ENCODE measurements at regions not wholly inside any gene's neighbourhood (a gene's known extent, or its start where the extent isn't known, plus 50 kb on each side); places are given as distances from the start of the nearest gene placed in this dataset.
A peak's percentile ranks its signal among the peaks of the same experiment; 100 is the strongest.

- no peak overlapping the region for H3K4me3 Mint-ChIP-seq (ENCODE audit: unreplicated experiment)
- H3K79me2 ChIP-seq (ENCODE audit: insufficient read depth, low read length), result no peaks in the 10 kb centered on the region
- no peak overlapping the region for H3K4me2 ChIP-seq (ENCODE audit: low read length)
- no peaks in the 10 kb centered on the region for H3K36me3 Mint-ChIP-seq (ENCODE audit: low read depth, unreplicated experiment)
- no peaks in the 10 kb centered on the region for H3K9me3 ChIP-seq (ENCODE audit: insufficient read depth, low read depth, low read length)
- no peaks in the 10 kb centered on the region for H4K20me1 ChIP-seq (ENCODE audit: insufficient read depth, low read length)
- H3K4me1 Mint-ChIP-seq (ENCODE audit: low read depth, unreplicated experiment), result peaks cover 31% of the 10 kb centered on the region
- no peak overlapping the region for H3K4me3 ChIP-seq (ENCODE audit: insufficient read depth, low read depth, low read length)
- H3K9ac ChIP-seq (ENCODE audit: low read length), result no peak overlapping the region
- no peak for TF ChIP-seq EZH2 (IDR thresholded peaks at IDR 0.05; ENCODE audit: insufficient read depth, low read length)
- no peak for TF ChIP-seq CTCF (IDR thresholded peaks at IDR 0.05; ENCODE audit: insufficient read depth, low read depth, low read length)
- no peak overlapping the region for H2AFZ ChIP-seq (ENCODE audit: low read depth, low read length)
- no peak overlapping the region for H3K27ac ChIP-seq (ENCODE audit: low read depth, low read length)
- H3K27ac Mint-ChIP-seq (ENCODE audit: unreplicated experiment), result no peak overlapping the region
- H3K27me3 Mint-ChIP-seq (ENCODE audit: low read depth, unreplicated experiment), result peaks cover 3% of the 10 kb centered on the region
- DNase-seq (ENCODE audit: low read depth) (peak; percentile 27), FAIRE-seq (no peak)
- peaks cover 17% of the 10 kb centered on the region for H3K4me1 ChIP-seq (ENCODE audit: insufficient read depth, low read length)
- no peaks in the 10 kb centered on the region for H3K36me3 ChIP-seq (ENCODE audit: insufficient read depth, low read length)
- H3K9me3 Mint-ChIP-seq (ENCODE audit: unreplicated experiment), result no peaks in the 10 kb centered on the region
- H3K27me3 ChIP-seq (ENCODE audit: insufficient read depth, low read length), result peaks cover 6% of the 10 kb centered on the region
Measured at GRCh38 chr13:31072041-31072440, 89.7 kb downstream of the HSPH1 start.

GRCh38 chr13:31069808-31070534, 91.7 kb downstream of the HSPH1 start:
- Mint-ChIP-seq H3K27ac (ENCODE audit: unreplicated experiment) (no peak overlapping the region), H3K4me3 (ENCODE audit: unreplicated experiment) (no peak overlapping the region), H3K9me3 (ENCODE audit: unreplicated experiment) (no peaks in the 10 kb centered on the region), H3K27me3 (ENCODE audit: low read depth, unreplicated experiment) (peaks cover 2% of the 10 kb centered on the region), H3K36me3 (ENCODE audit: low read depth, unreplicated experiment) (no peaks in the 10 kb centered on the region), H3K4me1 (ENCODE audit: low read depth, unreplicated experiment) (peaks cover 33% of the 10 kb centered on the region)
- Histone ChIP-seq H3K27me3 (ENCODE audit: insufficient read depth, low read length) (no peaks in the 10 kb centered on the region), H3K4me2 (ENCODE audit: low read length) (no peak overlapping the region), H3K4me3 (ENCODE audit: insufficient read depth, low read depth, low read length) (no peak overlapping the region), H3K9me3 (ENCODE audit: insufficient read depth, low read depth, low read length) (no peaks in the 10 kb centered on the region), H3K4me1 (ENCODE audit: insufficient read depth, low read length) (peaks cover 17% of the 10 kb centered on the region), H2AFZ (ENCODE audit: low read depth, low read length) (no peak overlapping the region), H3K9ac (ENCODE audit: low read length) (no peak overlapping the region), H3K79me2 (ENCODE audit: insufficient read depth, low read length) (no peaks in the 10 kb centered on the region), H3K36me3 (ENCODE audit: insufficient read depth, low read length) (no peaks in the 10 kb centered on the region), H3K27ac (ENCODE audit: low read depth, low read length) (no peak overlapping the region), H4K20me1 (ENCODE audit: insufficient read depth, low read length) (no peaks in the 10 kb centered on the region)
- no peak for TF ChIP-seq EZH2 (IDR thresholded peaks at IDR 0.05; ENCODE audit: insufficient read depth, low read length)
- TF ChIP-seq CTCF (IDR thresholded peaks at IDR 0.05; ENCODE audit: insufficient read depth, low read depth, low read length), result no peak
- FAIRE-seq, result no peak
- DNase-seq (ENCODE audit: low read depth), result no peak

- TF ChIP-seq EZH2 (IDR thresholded peaks at IDR 0.05; ENCODE audit: insufficient read depth, low read length) (no peak), CTCF (IDR thresholded peaks at IDR 0.05; ENCODE audit: insufficient read depth, low read depth, low read length) (no peak)
- Mint-ChIP-seq H3K36me3 (ENCODE audit: low read depth, unreplicated experiment) (no peaks in the 10 kb centered on the region), H3K4me1 (ENCODE audit: low read depth, unreplicated experiment) (peaks cover 31% of the 10 kb centered on the region), H3K9me3 (ENCODE audit: unreplicated experiment) (peaks cover under 1% of the 10 kb centered on the region), H3K27ac (ENCODE audit: unreplicated experiment) (peak overlapping the region; percentile 75), H3K27me3 (ENCODE audit: low read depth, unreplicated experiment) (no peaks in the 10 kb centered on the region), H3K4me3 (ENCODE audit: unreplicated experiment) (no peak overlapping the region)
- Histone ChIP-seq H3K9me3 (ENCODE audit: insufficient read depth, low read depth, low read length) (no peaks in the 10 kb centered on the region), H3K36me3 (ENCODE audit: insufficient read depth, low read length) (no peaks in the 10 kb centered on the region), H3K4me2 (ENCODE audit: low read length) (peak overlapping the region; percentile 32), H3K4me3 (ENCODE audit: insufficient read depth, low read depth, low read length) (no peak overlapping the region), H2AFZ (ENCODE audit: low read depth, low read length) (no peak overlapping the region), H3K27ac (ENCODE audit: low read depth, low read length) (no peak overlapping the region), H3K79me2 (ENCODE audit: insufficient read depth, low read length) (no peaks in the 10 kb centered on the region), H4K20me1 (ENCODE audit: insufficient read depth, low read length) (no peaks in the 10 kb centered on the region), H3K9ac (ENCODE audit: low read length) (no peak overlapping the region), H3K4me1 (ENCODE audit: insufficient read depth, low read length) (peaks cover 17% of the 10 kb centered on the region), H3K27me3 (ENCODE audit: insufficient read depth, low read length) (no peaks in the 10 kb centered on the region)
- no peak for DNase-seq (ENCODE audit: low read depth)
- FAIRE-seq, result no peak
Measured at GRCh38 chr13:31068119-31068423, 93.6 kb downstream of the HSPH1 start.

All from astrocyte (in vitro differentiated cells and primary cell).